ENCODE measurements at regions not wholly inside any gene's neighbourhood (a gene's known extent, or its start where the extent isn't known, plus 50 kb on each side); places are given as distances from the start of the nearest gene placed in this dataset.

GRCh38 chr2:18096836-18097405 lies 218.5 kb downstream of the KCNS3 start:
- Histone ChIP-seq H3K9me3 (0 out of 3 replicates have a peak, but pooled peaks cover 2% of the 10 kb centered on the region), H3K4me1 (no peaks in the 10 kb centered on the region), H3K4me2 (no peak overlapping the region), H3K27ac (no peak overlapping the region), H3K4me3 (no peak overlapping the region)
- ChIA-PET CTCF (interaction anchor here (1.3 kb wide), 1 partner anchor 312 kb away, joined by 3 read pairs; no protein-coding TSS in a partner anchor), POLR2A (interaction anchor here (0.5 kb wide), 1 partner anchor 153 kb away, joined by 6 read pairs; no protein-coding TSS in a partner anchor)
- TF ChIP-seq ZC3H11A (IDR thresholded peaks at IDR 0.05) (no peak), NPAS2 (CRISPR knock-in tag; IDR thresholded peaks at IDR 0.05; ENCODE audit: borderline replicate concordance) (no peak), MAX (IDR thresholded peaks at IDR 0.05) (no peak), ZFP36 (IDR thresholded peaks at IDR 0.05; ENCODE audit: borderline replicate concordance, partially characterized antibody) (no peak), EHF (CRISPR knock-in tag; IDR thresholded peaks at IDR 0.05) (no peak), ZSCAN20 (CRISPR knock-in tag; IDR thresholded peaks at IDR 0.05) (no peak), TFCP2L1 (CRISPR knock-in tag; IDR thresholded peaks at IDR 0.05) (no peak), FOXS1 (CRISPR knock-in tag; IDR thresholded peaks at IDR 0.05) (no peak), CBX8 (IDR thresholded peaks at IDR 0.05) (no peak)
- TF ChIP-seq, protein P1, sequence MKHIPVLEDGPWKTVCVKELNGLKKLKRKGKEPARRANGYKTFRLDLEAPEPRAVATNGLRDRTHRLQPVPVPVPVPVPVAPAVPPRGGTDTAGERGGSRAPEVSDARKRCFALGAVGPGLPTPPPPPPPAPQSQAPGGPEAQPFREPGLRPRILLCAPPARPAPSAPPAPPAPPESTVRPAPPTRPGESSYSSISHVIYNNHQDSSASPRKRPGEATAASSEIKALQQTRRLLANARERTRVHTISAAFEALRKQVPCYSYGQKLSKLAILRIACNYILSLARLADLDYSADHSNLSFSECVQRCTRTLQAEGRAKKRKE (CRISPR knock-in tag; IDR thresholded peaks at IDR 0.05; ENCODE audit: low read depth): no peak
- TF ChIP-seq, protein P2, sequence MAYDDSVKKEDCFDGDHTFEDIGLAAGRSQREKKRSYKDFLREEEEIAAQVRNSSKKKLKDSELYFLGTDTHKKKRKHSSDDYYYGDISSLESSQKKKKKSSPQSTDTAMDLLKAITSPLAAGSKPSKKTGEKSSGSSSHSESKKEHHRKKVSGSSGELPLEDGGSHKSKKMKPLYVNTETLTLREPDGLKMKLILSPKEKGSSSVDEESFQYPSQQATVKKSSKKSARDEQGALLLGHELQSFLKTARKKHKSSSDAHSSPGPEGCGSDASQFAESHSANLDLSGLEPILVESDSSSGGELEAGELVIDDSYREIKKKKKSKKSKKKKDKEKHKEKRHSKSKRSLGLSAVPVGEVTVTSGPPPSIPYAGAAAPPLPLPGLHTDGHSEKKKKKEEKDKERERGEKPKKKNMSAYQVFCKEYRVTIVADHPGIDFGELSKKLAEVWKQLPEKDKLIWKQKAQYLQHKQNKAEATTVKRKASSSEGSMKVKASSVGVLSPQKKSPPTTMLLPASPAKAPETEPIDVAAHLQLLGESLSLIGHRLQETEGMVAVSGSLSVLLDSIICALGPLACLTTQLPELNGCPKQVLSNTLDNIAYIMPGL (CRISPR knock-in tag; IDR thresholded peaks at IDR 0.05; ENCODE audit: borderline replicate concordance): no peak
- ATAC-seq: no peak
- DNase-seq (ENCODE audit: low read depth in 1 of 2, low spot score in 1 of 2): no peak
- no peak for FAIRE-seq
- WGBS (ENCODE audit: missing lambda C conversion rate): 63% methylated on average over 4 of the region's 4 CpGs

GRCh38 chr2:18094277-18094676 lies 215.8 kb downstream of the KCNS3 start:
- Histone ChIP-seq H3K4me3 (no peak overlapping the region), H3K9me3 (0 out of 3 replicates have a peak, but pooled peaks cover 2% of the 10 kb centered on the region), H3K27ac (no peak overlapping the region), H3K4me1 (no peaks in the 10 kb centered on the region), H3K4me2 (no peak overlapping the region)
- FAIRE-seq: no peak
- 48% methylated on average over 2 of the region's 2 CpGs for WGBS (ENCODE audit: missing lambda C conversion rate)
- no peak for TF ChIP-seq SREBF2 (IDR thresholded peaks at IDR 0.05)
- no peak for TF ChIP-seq HEYL (CRISPR knock-in tag; IDR thresholded peaks at IDR 0.05)
- ChIA-PET POLR2A (no interaction called here), CTCF (interaction anchor here (1.7 kb wide), 1 partner anchor 10 kb away, joined by 3 read pairs; no protein-coding TSS in a partner anchor)
- no peak for DNase-seq (ENCODE audit: low read depth in 1 of 2, low spot score in 1 of 2)
- ATAC-seq: no peak

- H3K4me1 ChIP-seq: no peaks in the 10 kb centered on the region
- DNase-seq (ENCODE audit: low read depth in 1 of 2, low spot score in 1 of 2): no peak
- ChIA-PET CTCF (no interaction called here), POLR2A (no interaction called here)
- H3K9me3 ChIP-seq: 0 out of 3 replicates have a peak, but pooled peaks cover 2% of the 10 kb centered on the region
- no peak for FAIRE-seq
- H3K27ac ChIP-seq: no peak overlapping the region
- ATAC-seq: no peak
- WGBS (ENCODE audit: missing lambda C conversion rate): 36% methylated on average over 3 of the region's 3 CpGs
- no peak overlapping the region for H3K4me2 ChIP-seq
- TF ChIP-seq ELK1 (IDR thresholded peaks at IDR 0.05; ENCODE audit: low read depth, low read length) (no peak), TP53 (CRISPR knock-in tag; IDR thresholded peaks at IDR 0.05) (no peak)
- H3K4me3 ChIP-seq: no peak overlapping the region
Measured at GRCh38 chr2:18093196-18093595, 214.7 kb downstream of the KCNS3 start.

DNA sequence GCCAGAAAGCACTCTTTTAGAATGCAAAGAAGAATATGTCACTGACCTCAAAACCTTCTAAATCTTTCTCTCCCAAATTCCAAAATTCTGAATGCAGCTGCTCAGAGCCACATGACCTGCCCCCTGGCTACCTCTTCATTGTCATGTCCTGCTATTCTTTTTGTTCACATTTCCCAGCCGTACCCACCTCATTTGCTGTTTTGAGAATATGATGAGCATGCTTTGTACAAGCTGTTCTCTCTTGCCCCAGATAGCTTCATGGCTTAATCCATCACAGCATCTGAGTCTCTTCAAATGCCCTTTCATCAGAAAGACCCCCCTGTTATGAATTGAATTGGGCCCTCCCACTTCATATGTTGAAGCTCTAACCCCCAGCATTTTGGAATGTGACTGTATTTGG lies 214.3 kb downstream of the KCNS3 start:
- no peak overlapping the region for H3K4me3 ChIP-seq
- ATAC-seq (no peak), DNase-seq (ENCODE audit: low read depth in 1 of 2, low spot score in 1 of 2) (no peak), FAIRE-seq (no peak)
- WGBS (ENCODE audit: missing lambda C conversion rate): 4% methylated on average over 1 of the region's 1 CpG
- H3K9me3 ChIP-seq: 0 out of 3 replicates have a peak, but pooled peaks cover 2% of the 10 kb centered on the region
- H3K4me1 ChIP-seq: no peaks in the 10 kb centered on the region
- TF ChIP-seq SREBF2 (IDR thresholded peaks at IDR 0.05) (no peak), FOSB (CRISPR knock-in tag; IDR thresholded peaks at IDR 0.05) (no peak), ZFP36 (IDR thresholded peaks at IDR 0.05; ENCODE audit: borderline replicate concordance, partially characterized antibody) (no peak), PHF8 (IDR thresholded peaks at IDR 0.05; ENCODE audit: borderline replicate concordance, low read depth) (no peak), RAD21 (conservative IDR thresholded peaks at IDR 0.05 in 1 of 2, IDR thresholded peaks at IDR 0.05 in 1 of 2) (no peak), ZNF302 (CRISPR knock-in tag; IDR thresholded peaks at IDR 0.05) (no peak), ELK1 (IDR thresholded peaks at IDR 0.05; ENCODE audit: low read depth, low read length) (no peak), JUNB (IDR thresholded peaks at IDR 0.05) (no peak)
- CTCF ChIA-PET: no interaction called here
- H3K4me2 ChIP-seq: no peak overlapping the region
- no peak overlapping the region for H3K27ac ChIP-seq
- POLR2A ChIA-PET: no interaction called here
